ENCODE measurements at regions not wholly inside any gene's neighbourhood (a gene's known extent, or its start where the extent isn't known, plus 50 kb on each side); places are given as distances from the start of the nearest gene placed in this dataset.
"Not testable (repeated sequence)": the region's sequence is repeated elsewhere in the genome, so short reads cannot be mapped to it uniquely, and the experiment has no call there.

DNA sequence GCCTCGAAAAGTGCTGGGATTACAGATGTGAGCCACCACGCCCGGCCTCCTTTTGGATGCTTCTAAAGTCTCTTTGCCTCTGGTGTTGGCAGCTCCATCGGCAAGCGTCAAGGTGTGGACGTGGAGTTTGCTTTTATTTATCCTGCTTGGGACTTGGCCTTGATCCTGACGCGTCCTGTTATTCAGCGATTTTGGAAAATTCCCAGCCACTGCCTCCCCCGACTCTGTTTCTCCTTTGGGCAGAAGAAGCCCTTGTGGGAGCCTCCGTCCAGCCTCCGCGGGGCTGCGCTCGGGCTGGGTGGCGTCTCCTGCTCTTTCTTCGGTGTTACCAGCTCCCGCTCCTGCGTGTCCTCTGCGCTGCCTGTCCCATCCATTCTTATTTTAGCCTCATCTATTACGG, 151.7 kb downstream of the TMEM121 start:
- 90 to 95% methylated on average over 20 to 21 of the region's 21 CpGs for WGBS, 2 donors
- not testable (repeated sequence) for DNase-seq; ATAC-seq (ENCODE audit: insufficient read depth, low FRiP score)

DNA sequence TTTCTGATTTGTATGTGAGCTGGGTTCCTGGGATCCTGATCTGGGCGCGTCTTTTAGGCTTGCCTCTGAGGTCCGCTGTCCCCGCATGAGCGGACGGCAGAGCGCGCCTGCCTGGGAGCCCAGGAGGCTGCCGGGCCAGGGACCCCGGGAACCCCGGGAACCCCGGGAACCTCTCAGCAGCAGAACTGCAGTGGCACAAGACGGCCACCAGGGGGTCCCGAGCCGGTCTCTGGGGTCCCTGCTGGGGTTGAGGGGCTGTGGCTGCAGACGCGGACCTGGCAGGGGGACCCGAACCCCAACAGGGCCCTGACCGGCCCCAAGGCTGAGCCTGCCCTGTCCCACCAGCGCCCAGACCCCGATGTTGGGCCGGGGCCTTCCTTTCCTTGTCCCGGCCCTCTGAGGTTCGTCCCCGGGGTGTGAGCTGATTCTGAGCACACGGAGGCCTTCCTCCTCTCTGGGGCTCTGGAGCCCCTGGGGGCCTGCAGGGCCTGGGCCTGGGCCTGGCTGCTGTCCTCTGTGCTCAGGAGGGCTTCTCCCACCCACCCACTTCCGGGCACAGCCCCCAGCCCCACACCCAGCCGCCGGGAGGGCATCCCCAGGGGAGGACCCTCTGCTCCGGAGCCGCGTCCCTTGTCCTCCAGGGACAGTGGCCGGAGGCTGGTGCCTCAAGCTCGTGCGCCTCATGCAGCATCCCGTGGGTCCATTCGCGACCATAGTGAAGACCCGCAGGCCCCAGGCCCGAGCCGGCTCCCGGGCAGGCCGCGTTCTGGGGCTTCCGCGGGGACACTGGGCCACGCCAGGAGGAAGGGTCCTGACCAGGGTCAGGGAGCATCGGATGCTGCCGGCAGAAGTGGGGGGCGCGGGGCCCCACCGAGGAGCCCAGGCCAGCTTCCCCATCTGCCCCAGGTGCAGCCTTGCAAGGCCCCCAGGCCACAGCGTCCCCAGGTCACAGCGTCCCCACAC, 152.9 kb downstream of the TMEM121 start:
- H3K36me3 ChIP-seq (ENCODE audit: control insufficient read depth in 4 of 4, insufficient read depth in 4 of 4, low read length in 4 of 4); H3K27me3 ChIP-seq (ENCODE audit: control insufficient read depth in 3 of 3, insufficient read depth in 3 of 3, low read length in 2 of 3); DNase-seq; H3K9ac ChIP-seq (ENCODE audit: insufficient read depth in 1 of 2, low read length in 2 of 2); ATAC-seq (ENCODE audit: insufficient read depth, low FRiP score); H3K27ac ChIP-seq (ENCODE audit: low read depth in 1 of 2, low read length in 1 of 2); H3K4me1 ChIP-seq (ENCODE audit: control insufficient read depth in 5 of 5, insufficient read depth in 5 of 5, low read length in 5 of 5); H3K4me3 ChIP-seq; H3K9me3 ChIP-seq (ENCODE audit: control insufficient read depth in 4 of 4, insufficient read depth in 3 of 4, low read length in 3 of 4): not testable (repeated sequence)
- WGBS, 2 donors = 76 to 86% methylated on average over 5 to 22 of the region's 54 CpGs

More for the DNA sequence above, 151.7 kb downstream of the TMEM121 start:
- H3K9ac ChIP-seq (ENCODE audit: insufficient read depth in 1 of 2, low read length in 2 of 2); H3K36me3 ChIP-seq (ENCODE audit: control insufficient read depth in 4 of 4, insufficient read depth in 4 of 4, low read length in 4 of 4); H3K9me3 ChIP-seq (ENCODE audit: control insufficient read depth in 4 of 4, insufficient read depth in 3 of 4, low read length in 3 of 4); H3K4me1 ChIP-seq (ENCODE audit: control insufficient read depth in 5 of 5, insufficient read depth in 5 of 5, low read length in 5 of 5); H3K27me3 ChIP-seq (ENCODE audit: control insufficient read depth in 3 of 3, insufficient read depth in 3 of 3, low read length in 2 of 3); H3K4me3 ChIP-seq; H3K27ac ChIP-seq (ENCODE audit: low read depth in 1 of 2, low read length in 1 of 2): not testable (repeated sequence)

DNA sequence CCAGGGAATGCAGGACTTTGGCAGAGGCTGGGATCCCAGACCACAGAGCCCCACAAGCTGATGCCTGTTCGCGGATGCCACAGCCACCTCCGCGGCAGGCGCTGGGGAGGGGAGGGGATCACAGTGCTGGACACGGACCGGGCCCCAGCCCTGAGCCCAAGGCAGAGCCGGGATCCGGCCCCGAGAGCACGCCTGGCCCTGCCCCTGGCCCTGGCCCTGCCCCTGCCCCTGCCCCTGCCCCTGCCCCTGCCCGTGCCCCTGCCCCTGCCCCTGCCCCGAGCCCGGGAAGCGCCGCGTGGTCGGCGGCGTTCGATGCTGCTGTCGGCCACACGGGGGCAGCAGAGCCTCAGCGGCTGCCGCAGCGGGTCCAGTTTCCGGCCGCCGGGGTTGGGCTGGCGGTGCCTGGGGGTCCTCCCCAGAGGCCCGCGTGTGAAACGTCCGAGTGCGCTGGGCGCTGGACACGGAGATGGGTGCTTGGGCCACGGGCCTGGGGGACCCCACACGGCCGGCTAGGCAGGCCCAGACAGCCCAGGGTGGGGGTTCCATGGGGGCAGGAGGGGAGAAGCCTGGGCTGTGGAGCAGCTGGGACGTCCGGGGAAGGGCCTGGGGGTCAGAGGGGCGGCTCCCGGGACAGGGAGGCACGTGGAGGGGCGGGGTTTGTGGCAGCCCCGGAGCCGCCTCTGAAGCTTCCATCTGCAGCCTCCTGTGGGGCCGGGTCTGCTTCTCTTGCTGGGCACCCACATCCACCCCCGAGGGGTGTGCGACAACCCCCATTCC, 153.8 kb downstream of the TMEM121 start:
- 0 to 10% methylated on average over 1 to 23 of the region's 51 CpGs for WGBS, 2 donors
- not testable (repeated sequence) for H3K27me3 ChIP-seq (ENCODE audit: control insufficient read depth in 3 of 3, insufficient read depth in 3 of 3, low read length in 2 of 3); H3K4me1 ChIP-seq (ENCODE audit: control insufficient read depth in 5 of 5, insufficient read depth in 5 of 5, low read length in 5 of 5); H3K4me3 ChIP-seq; DNase-seq; H3K9me3 ChIP-seq (ENCODE audit: control insufficient read depth in 4 of 4, insufficient read depth in 3 of 4, low read length in 3 of 4); H3K27ac ChIP-seq (ENCODE audit: low read depth in 1 of 2, low read length in 1 of 2); H3K9ac ChIP-seq (ENCODE audit: insufficient read depth in 1 of 2, low read length in 2 of 2); H3K36me3 ChIP-seq (ENCODE audit: control insufficient read depth in 4 of 4, insufficient read depth in 4 of 4, low read length in 4 of 4)
- peak; percentile 76 for ATAC-seq (ENCODE audit: insufficient read depth, low FRiP score)

DNA sequence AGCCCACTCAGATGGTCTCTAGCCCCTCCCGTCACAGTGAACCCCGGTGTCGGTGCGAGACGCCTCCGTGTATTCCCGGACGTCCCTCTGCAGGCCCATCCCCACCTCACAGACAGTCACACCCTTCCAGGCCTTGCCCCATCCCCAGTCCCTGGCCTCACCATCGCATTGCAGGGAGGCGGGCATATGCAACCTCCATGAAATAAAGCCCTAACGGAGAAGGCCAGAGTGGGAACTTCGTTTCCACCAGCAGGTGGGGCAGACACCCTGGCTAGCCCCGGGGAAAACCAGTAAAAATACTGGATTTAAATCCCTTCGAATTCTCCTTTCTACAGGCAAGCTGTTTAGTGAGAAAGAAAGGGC, 154.3 kb downstream of the TMEM121 start:
- not testable (repeated sequence) for H3K4me3 ChIP-seq; H3K36me3 ChIP-seq (ENCODE audit: control insufficient read depth in 4 of 4, insufficient read depth in 4 of 4, low read length in 4 of 4); H3K9me3 ChIP-seq (ENCODE audit: control insufficient read depth in 4 of 4, insufficient read depth in 3 of 4, low read length in 3 of 4); H3K9ac ChIP-seq (ENCODE audit: insufficient read depth in 1 of 2, low read length in 2 of 2); DNase-seq; H3K27ac ChIP-seq (ENCODE audit: low read depth in 1 of 2, low read length in 1 of 2); H3K27me3 ChIP-seq (ENCODE audit: control insufficient read depth in 3 of 3, insufficient read depth in 3 of 3, low read length in 2 of 3); H3K4me1 ChIP-seq (ENCODE audit: control insufficient read depth in 5 of 5, insufficient read depth in 5 of 5, low read length in 5 of 5)
- ATAC-seq (ENCODE audit: insufficient read depth, low FRiP score) = peak; percentile 35
- WGBS, 2 donors = 36 to 50% methylated on average over 4 to 8 of the region's 14 CpGs

DNA sequence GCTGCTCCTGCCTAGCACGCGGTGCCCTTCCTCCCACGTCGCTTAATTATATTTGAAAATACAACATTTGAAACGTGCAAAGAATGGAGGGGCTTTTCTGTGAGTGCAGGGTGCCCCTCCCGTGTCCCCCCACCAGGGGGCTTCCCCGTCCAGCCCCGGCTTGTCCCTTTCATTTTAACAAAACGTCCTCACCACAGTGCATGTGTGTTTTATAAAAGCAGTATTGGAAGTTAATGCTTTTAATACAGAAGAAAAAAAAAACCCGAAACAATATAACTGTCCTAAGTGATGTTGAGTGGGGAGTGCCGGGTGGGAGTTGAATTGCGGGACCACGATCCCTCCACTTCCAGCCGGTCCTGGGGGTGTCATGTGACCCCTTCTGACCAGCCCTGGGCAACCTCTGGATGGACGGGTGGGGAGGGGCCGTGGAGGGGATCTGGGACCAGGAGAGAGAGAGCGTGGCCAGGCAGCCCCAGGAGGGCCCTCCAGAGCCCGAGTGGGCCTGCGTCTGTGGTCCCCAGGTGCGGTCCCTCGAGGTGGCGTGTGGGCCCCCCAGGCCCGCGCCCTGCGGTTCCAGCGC, 155.3 kb downstream of the TMEM121 start:
- not testable (repeated sequence) for H3K36me3 ChIP-seq (ENCODE audit: control insufficient read depth in 4 of 4, insufficient read depth in 4 of 4, low read length in 4 of 4); H3K27me3 ChIP-seq (ENCODE audit: control insufficient read depth in 3 of 3, insufficient read depth in 3 of 3, low read length in 2 of 3); H3K9me3 ChIP-seq (ENCODE audit: control insufficient read depth in 4 of 4, insufficient read depth in 3 of 4, low read length in 3 of 4); H3K27ac ChIP-seq (ENCODE audit: low read depth in 1 of 2, low read length in 1 of 2); DNase-seq; H3K4me1 ChIP-seq (ENCODE audit: control insufficient read depth in 5 of 5, insufficient read depth in 5 of 5, low read length in 5 of 5); ATAC-seq (ENCODE audit: insufficient read depth, low FRiP score); H3K9ac ChIP-seq (ENCODE audit: insufficient read depth in 1 of 2, low read length in 2 of 2); H3K4me3 ChIP-seq
- WGBS, 2 donors = 52 to 58% methylated on average over 14 of the region's 26 CpGs

DNA sequence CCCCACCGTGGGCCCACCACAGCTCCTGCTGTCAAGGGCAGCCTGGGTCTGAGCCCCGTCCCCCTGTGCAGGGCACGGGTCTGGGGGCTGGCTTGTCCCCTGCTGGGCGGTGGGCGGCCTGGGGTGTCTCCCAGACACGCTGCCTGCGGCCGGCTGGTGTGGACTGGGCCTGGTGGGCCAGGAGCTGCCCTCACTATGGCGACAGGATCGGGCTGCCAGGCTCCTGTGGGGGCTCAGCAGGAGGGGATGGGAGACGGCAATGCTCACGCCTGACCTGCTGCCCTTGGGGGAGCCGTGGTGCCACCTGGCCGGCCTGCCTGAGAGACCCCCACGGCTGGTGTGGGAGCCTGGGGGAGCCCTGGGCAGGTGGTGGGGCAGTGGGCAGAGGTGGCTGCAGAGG, 156.1 kb downstream of the TMEM121 start:
- H3K9ac ChIP-seq (ENCODE audit: insufficient read depth in 1 of 2, low read length in 2 of 2); H3K27me3 ChIP-seq (ENCODE audit: control insufficient read depth in 3 of 3, insufficient read depth in 3 of 3, low read length in 2 of 3); H3K27ac ChIP-seq (ENCODE audit: low read depth in 1 of 2, low read length in 1 of 2); H3K4me3 ChIP-seq; DNase-seq; ATAC-seq (ENCODE audit: insufficient read depth, low FRiP score); H3K4me1 ChIP-seq (ENCODE audit: control insufficient read depth in 5 of 5, insufficient read depth in 5 of 5, low read length in 5 of 5); H3K36me3 ChIP-seq (ENCODE audit: control insufficient read depth in 4 of 4, insufficient read depth in 4 of 4, low read length in 4 of 4); H3K9me3 ChIP-seq (ENCODE audit: control insufficient read depth in 4 of 4, insufficient read depth in 3 of 4, low read length in 3 of 4): not testable (repeated sequence)
- WGBS, 2 donors = 85 to 100% methylated on average over 2 to 7 of the region's 15 CpGs
